ENCODE measurements at regions not wholly inside any gene's neighbourhood (a gene's known extent, or its start where the extent isn't known, plus 50 kb on each side); places are given as distances from the start of the nearest gene placed in this dataset.

DNA sequence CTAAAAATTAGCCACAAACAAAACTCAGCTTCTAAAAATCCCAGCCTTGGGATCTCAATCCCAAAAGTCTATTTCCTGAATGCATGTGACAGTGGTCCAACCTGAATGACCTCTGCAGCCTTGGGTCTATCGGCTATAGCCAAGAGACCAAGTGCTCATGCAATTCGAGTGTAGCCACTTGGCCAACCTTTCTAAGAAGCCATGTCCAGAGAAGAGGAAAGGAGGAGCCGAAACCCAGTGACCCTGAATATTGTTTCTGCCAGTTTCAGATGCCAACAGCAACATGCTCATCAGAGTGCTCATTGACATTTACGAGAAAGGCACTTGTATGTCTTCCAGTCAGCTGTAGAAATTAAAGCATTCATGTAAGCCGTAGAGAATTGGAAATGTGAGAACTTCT is 1231.9 kb downstream of the NLGN4Y start:
- Mint-ChIP-seq H3K36me3 (no peaks in the 10 kb centered on the region), H3K27ac (no peak overlapping the region), H3K9me3 (no peaks in the 10 kb centered on the region), H3K27me3 (no peaks in the 10 kb centered on the region), H3K4me3 (no peak overlapping the region), H3K4me1 (no peaks in the 10 kb centered on the region)
- CTCF ChIA-PET: no interaction called here
- no peak for DNase-seq

DNA sequence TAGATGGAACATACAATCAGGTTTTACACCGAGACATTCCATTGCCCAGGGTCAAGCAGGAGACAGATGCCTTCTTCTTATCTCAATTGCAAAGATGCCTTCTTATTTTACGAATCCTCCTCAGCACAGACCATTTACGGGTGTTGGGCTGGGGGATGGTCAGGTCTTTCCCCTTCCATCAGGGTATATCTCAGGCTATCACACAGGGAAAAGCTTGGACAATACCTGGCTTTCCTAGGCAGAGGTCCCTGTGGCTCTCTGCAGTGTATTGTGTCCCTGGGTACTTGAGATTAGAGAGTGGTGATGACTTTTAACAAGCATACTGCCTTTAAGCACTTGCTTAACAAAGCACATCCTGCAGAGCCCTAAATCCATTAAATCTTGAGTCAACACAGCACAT is 1249.2 kb downstream of the NLGN4Y start:
- Mint-ChIP-seq H3K9me3 (no peaks in the 10 kb centered on the region), H3K27me3 (no peaks in the 10 kb centered on the region), H3K4me1 (no peaks in the 10 kb centered on the region), H3K4me3 (no peak overlapping the region), H3K27ac (no peak overlapping the region), H3K36me3 (no peaks in the 10 kb centered on the region)
- DNase-seq: no peak
- CTCF ChIA-PET: no interaction called here

DNA sequence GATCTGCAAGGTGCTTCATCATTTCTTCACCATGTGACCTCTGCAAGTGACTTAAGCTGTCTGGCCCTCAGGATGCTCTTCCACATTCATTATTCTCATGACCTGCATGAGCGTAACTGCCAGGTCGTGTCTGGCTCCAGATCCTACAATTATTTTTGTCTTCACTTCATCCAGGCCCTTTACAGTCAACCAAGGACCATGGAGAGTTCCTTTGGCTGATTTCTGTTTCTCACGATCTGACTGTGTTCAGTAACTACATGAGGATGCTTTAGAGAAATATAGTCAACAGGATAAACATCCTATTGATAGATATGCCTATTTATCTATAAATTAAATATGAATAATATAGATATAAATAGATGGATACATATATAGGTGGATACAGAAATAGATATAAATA is 1251.6 kb downstream of the NLGN4Y start:
- CTCF ChIA-PET: no interaction called here
- Mint-ChIP-seq H3K27me3 (no peaks in the 10 kb centered on the region), H3K27ac (no peak overlapping the region), H3K36me3 (no peaks in the 10 kb centered on the region), H3K4me1 (no peaks in the 10 kb centered on the region), H3K9me3 (no peaks in the 10 kb centered on the region), H3K4me3 (no peak overlapping the region)
- no peak for DNase-seq

DNA sequence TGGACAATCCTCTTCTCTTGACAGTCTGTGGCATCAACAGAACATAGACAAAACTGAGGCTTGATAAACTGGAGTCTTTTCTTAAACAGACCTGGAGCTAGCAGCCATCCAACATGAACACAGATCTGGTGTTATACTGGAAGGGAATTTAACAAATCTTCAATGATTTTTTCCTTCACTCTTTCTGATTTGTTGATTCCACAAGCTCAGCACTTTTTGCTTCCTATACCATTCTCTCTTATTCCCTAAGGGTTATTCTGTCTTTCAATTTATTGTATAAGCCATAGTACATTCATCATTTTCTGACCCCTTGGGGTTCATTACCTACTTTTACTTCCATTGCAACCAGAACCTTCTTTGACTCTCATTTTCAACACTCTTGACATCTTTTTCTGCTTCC is 1255.6 kb downstream of the NLGN4Y start:
- no peak for DNase-seq
- Mint-ChIP-seq H3K9me3 (no peaks in the 10 kb centered on the region), H3K4me3 (no peak overlapping the region), H3K27me3 (no peaks in the 10 kb centered on the region), H3K36me3 (no peaks in the 10 kb centered on the region), H3K4me1 (no peaks in the 10 kb centered on the region), H3K27ac (no peak overlapping the region)
- CTCF ChIA-PET: no interaction called here

DNA sequence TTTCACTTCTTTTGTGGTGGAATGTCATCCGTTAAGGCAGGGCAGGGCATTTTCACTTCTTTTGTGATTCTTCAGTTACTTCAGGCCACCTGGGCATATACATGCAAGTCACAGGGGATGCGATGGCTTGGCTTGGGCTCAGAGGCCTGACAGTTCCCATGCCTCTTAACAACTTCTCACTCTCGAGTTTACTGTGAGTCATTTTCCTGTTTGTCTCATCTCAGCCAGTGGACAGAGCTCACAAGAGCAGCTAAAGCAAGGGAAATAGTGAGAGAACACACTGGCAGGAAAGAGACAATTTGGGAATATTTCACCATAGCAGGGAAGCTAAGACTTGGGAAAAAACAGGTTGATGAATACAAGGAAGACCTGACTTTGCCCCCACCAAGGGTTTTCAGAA is 1275.7 kb downstream of the NLGN4Y start:
- no peaks in the 10 kb centered on the region for H3K27me3 Mint-ChIP-seq
- H3K27ac Mint-ChIP-seq: no peak overlapping the region
- H3K4me1 Mint-ChIP-seq: no peaks in the 10 kb centered on the region
- H3K9me3 Mint-ChIP-seq: no peaks in the 10 kb centered on the region
- no peak for DNase-seq
- CTCF ChIA-PET: interaction anchor here (0.7 kb wide), 1 partner anchor 502 kb away, joined by 3 read pairs; no protein-coding TSS in a partner anchor
- H3K4me3 Mint-ChIP-seq: no peak overlapping the region
- no peaks in the 10 kb centered on the region for H3K36me3 Mint-ChIP-seq

DNA sequence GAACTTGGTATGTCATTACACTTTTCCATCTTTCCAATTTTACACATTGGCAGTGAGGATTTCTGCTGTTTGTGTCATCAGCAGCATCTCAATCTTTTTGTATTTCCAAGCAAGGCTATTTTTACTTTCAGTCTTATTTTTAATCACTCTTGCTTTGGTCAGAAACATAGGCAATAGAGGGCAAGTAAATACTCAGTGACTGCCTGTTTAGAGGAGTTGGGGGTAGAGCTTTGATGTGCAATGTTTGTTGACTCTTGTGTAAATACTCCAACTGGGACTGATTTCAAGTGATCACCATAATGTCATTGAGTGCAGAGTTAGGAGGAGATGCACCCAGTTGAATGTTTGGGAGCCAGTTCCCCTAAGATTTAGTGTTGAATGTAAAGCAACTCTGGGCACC is 1281.7 kb downstream of the NLGN4Y start:
- Mint-ChIP-seq H3K9me3 (no peaks in the 10 kb centered on the region), H3K4me3 (no peak overlapping the region), H3K27ac (no peak overlapping the region), H3K27me3 (no peaks in the 10 kb centered on the region), H3K36me3 (no peaks in the 10 kb centered on the region), H3K4me1 (no peaks in the 10 kb centered on the region)
- CTCF ChIA-PET: no interaction called here
- no peak for DNase-seq

DNA sequence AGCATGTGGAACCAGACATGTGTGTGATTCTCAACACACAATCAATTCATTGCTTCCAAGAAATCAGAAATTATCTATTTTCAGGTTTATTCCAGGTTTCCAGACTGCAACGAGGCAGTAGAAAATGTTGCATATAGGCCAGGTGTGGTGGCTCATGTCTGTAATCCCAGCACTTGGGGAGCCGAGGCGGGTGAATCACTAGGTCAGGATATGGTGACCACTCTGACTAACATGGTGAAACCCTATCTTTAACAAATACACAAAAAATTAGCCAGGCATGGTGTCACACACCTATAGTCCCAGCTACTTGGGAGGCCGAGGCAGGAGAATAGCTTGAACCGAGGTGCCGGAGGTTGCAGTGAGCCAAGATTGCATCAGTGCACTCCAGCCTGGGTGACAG is 1289.9 kb downstream of the NLGN4Y start:
- H3K27me3 Mint-ChIP-seq: no peaks in the 10 kb centered on the region
- CTCF ChIA-PET: no interaction called here
- H3K27ac Mint-ChIP-seq: no peak overlapping the region
- no peaks in the 10 kb centered on the region for H3K4me1 Mint-ChIP-seq
- H3K4me3 Mint-ChIP-seq: no peak overlapping the region
- no peaks in the 10 kb centered on the region for H3K36me3 Mint-ChIP-seq
- H3K9me3 Mint-ChIP-seq: peaks cover 5% of the 10 kb centered on the region
- no peak for DNase-seq
